IMR-90 (cell line): ENCODE measurements at regions not wholly inside any gene's neighbourhood (a gene's known extent, or its start where the extent isn't known, plus 50 kb on each side); places are given as distances from the start of the nearest gene placed in this dataset.

Experiments used
- ATAC-seq: fragments of 200-7000 bp; cut with Tn5 transposase; 2 replicates; pipeline ENCODE4 v1.9.1; 2020; ENCODE audit warnings: low read depth, mild to moderate bottlenecking, moderate library complexity
- BruUV-seq: library from RNA; stranded (reverse); fragments of 400-500 nt; replicated peaks from 2 replicates; lab custom pipeline; 2021; lab: Mats Ljungman, UMichigan
- CTCF ChIA-PET: fragments of 300-600 bp; formaldehyde crosslinking; extraction: SDS; loops from one replicate; lab custom pipeline; 2021; ENCODE audit warnings: antibody characterized with exemption; lab: Yijun Ruan, JAX
- POLR2A ChIA-PET: fragments of 300-600 bp; sonication (Branson Sonifier 250); formaldehyde crosslinking; loops from one replicate; lab custom pipeline; 2022; ENCODE audit warnings: antibody characterized with exemption; ENCODE audit not compliant: unreplicated experiment; lab: Charles Lee
- DNase-seq: peaks from one replicate; pipeline ENCODE4 v3.0.0; 2013
- H2AFZ ChIP-seq: replicated peaks from 2 replicates; pipeline ENCODE3; 2013; ENCODE audit warnings: low read length, mild to moderate bottlenecking; ENCODE audit not compliant: poor library complexity
- H2AK5ac ChIP-seq: 2 replicates; pipeline ENCODE4 v1.6.1; 2013; ENCODE audit warnings: low read depth, low read length, inconsistent platforms
- H2AK9ac ChIP-seq: replicated peaks from 2 replicates; pipeline ENCODE3; 2013; ENCODE audit warnings: mild to moderate bottlenecking, low read depth, low read length, moderate library complexity; ENCODE audit not compliant: poor library complexity
- H2BK120ac ChIP-seq: 2 replicates; pipeline ENCODE4 v1.6.1; 2013; ENCODE audit warnings: low read depth, low read length, inconsistent platforms
- H2BK15ac ChIP-seq: 3 replicates; pipeline ENCODE4 v1.6.1; 2013; ENCODE audit warnings: low read depth, low read length, inconsistent platforms
- H2BK20ac ChIP-seq: 2 replicates; pipeline ENCODE4 v1.6.1; 2013; ENCODE audit warnings: low read depth, mild to moderate bottlenecking, inconsistent platforms, low read length, moderate library complexity
- H2BK5ac ChIP-seq: 2 replicates; pipeline ENCODE4 v1.6.1; 2013; ENCODE audit warnings: mild to moderate bottlenecking, low read depth, low read length, inconsistent platforms; ENCODE audit not compliant: poor library complexity, severe bottlenecking
- H3K14ac ChIP-seq: replicated peaks from 2 replicates; pipeline ENCODE4 v1.6.1; 2013; ENCODE audit warnings: low read depth, low read length, inconsistent platforms
- H3K18ac ChIP-seq: 2 replicates; pipeline ENCODE4 v1.6.1; 2013; ENCODE audit warnings: low read depth, low read length, control low read depth
- H3K23ac ChIP-seq: 2 replicates; pipeline ENCODE4 v1.6.1; 2013; ENCODE audit warnings: low read depth, low read length, inconsistent platforms
- H3K27ac ChIP-seq: 2 replicates; pipeline ENCODE4 v1.5.1; 2013; ENCODE audit warnings: mild to moderate bottlenecking, control low read depth, low read length; ENCODE audit not compliant: insufficient read depth
- H3K27me3 ChIP-seq: 2 replicates; pipeline ENCODE4 v1.6.1; 2013; ENCODE audit warnings: low read length; ENCODE audit not compliant: control insufficient read depth, insufficient read depth
- H3K36me3 ChIP-seq: 2 replicates; pipeline ENCODE4 v1.6.1; 2013; ENCODE audit warnings: low read length, mixed read lengths; ENCODE audit not compliant: control insufficient read depth, insufficient read depth
- H3K4ac ChIP-seq: 2 replicates; pipeline ENCODE4 v1.6.1; 2013; ENCODE audit warnings: low read depth, low read length, inconsistent platforms
- H3K4me1 ChIP-seq: 2 replicates; pipeline ENCODE4 v1.6.1; 2013; ENCODE audit warnings: low read length, mixed read lengths; ENCODE audit not compliant: control insufficient read depth, insufficient read depth
- H3K4me2 ChIP-seq: 2 replicates; pipeline ENCODE4 v1.6.1; 2013; ENCODE audit warnings: low read depth, mild to moderate bottlenecking, control low read depth, low read length, moderate library complexity
- H3K4me3 ChIP-seq: 2 replicates; pipeline ENCODE4 v1.5.1; 2013; ENCODE audit warnings: low read depth, mild to moderate bottlenecking, control low read depth, low read length, moderate library complexity; ENCODE audit not compliant: insufficient read depth
- H3K56ac ChIP-seq: 2 replicates; pipeline ENCODE4 v1.6.1; 2013; ENCODE audit warnings: low read length, inconsistent platforms; ENCODE audit not compliant: insufficient read depth; ENCODE audit errors: extremely low read depth
- H3K79me1 ChIP-seq, 2 experiments: 2 replicates each; pipeline ENCODE4 v1.6.1; 2013; ENCODE audit warnings: low read length in 2 of 2, inconsistent platforms in 1 of 2, low read depth in 1 of 2
- H3K9ac ChIP-seq: 2 replicates; pipeline ENCODE4 v1.6.1; 2013; ENCODE audit warnings: low read depth, low read length, control low read depth
- H3K9me1 ChIP-seq: 2 replicates; pipeline ENCODE4 v1.6.1; 2013; ENCODE audit warnings: low read length, inconsistent platforms; ENCODE audit not compliant: insufficient read depth
- H3K9me3 ChIP-seq: 2 replicates; pipeline ENCODE4 v1.6.1; 2013; ENCODE audit warnings: low read length; ENCODE audit not compliant: control insufficient read depth, insufficient read depth
- H4K20me1 ChIP-seq: 2 replicates; pipeline ENCODE4 v1.6.1; 2013; ENCODE audit warnings: low read length, inconsistent platforms; ENCODE audit not compliant: insufficient read depth
- H4K5ac ChIP-seq: 2 replicates; pipeline ENCODE4 v1.6.1; 2013; ENCODE audit warnings: mild to moderate bottlenecking, low read depth, low read length, control low read depth
- H4K8ac ChIP-seq, 2 experiments: 2 replicates each; pipeline ENCODE4 v1.6.1; 2013; ENCODE audit warnings: low read depth in 2 of 2, low read length in 2 of 2, control low read depth in 1 of 2, inconsistent platforms in 1 of 2
- H4K91ac ChIP-seq: 2 replicates; pipeline ENCODE4 v1.6.1; 2013; ENCODE audit warnings: low read depth, low read length, inconsistent platforms; ENCODE audit not compliant: insufficient read depth
- FOS ChIP-seq: fragments of 150-350 bp; IDR thresholded peaks from 2 replicates; pipeline ENCODE4 v1.6.1; 2016; ENCODE audit warnings: low read depth, low read length
- NFE2L2 ChIP-seq: fragments of 150-350 bp; IDR thresholded peaks from 2 replicates; pipeline ENCODE4 v1.6.1; 2016; ENCODE audit warnings: low read depth, mild to moderate bottlenecking, low read length
- RAD21 ChIP-seq: IDR thresholded peaks from 2 replicates; pipeline ENCODE4 v1.6.1; 2012; ENCODE audit warnings: low read length, improper control_type of control experiment
- RCOR1 ChIP-seq: IDR thresholded peaks from 2 replicates; pipeline ENCODE4 v1.6.1; 2012; ENCODE audit warnings: mild to moderate bottlenecking, low read length, improper control_type of control experiment; ENCODE audit not compliant: insufficient replicate concordance
- SMC3 ChIP-seq: fragments of 150-350 bp; IDR thresholded peaks from 2 replicates; pipeline ENCODE4 v1.6.1; 2016; ENCODE audit warnings: low read depth, mild to moderate bottlenecking, antibody characterized with exemption, low read length, moderate library complexity
- WGBS, 2 experiments: methylation state at CpG; one replicate each; pipeline versions ENCODE4 v1.1.5 to v1.1.7; 2013; ENCODE audit warnings: missing lambda C conversion rate in 2 of 2; ENCODE audit not compliant: insufficient read length in 1 of 2; ENCODE audit errors: extremely low coverage in 2 of 2; 5-methylcytosine and 5-hydroxymethylcytosine counted together
- dilution Hi-C: fragments of 300-500 bp; cut with HindIII; formaldehyde crosslinking; loops from one replicate; pipeline ENCODE4 v1.14.3; 2018; ENCODE audit warnings: low sequenced_read_pairs; ENCODE audit not compliant: unreplicated experiment
- in situ Hi-C: fragments of 300-500 bp; cut with MboI; formaldehyde crosslinking; loops from 3 replicates; pipeline ENCODE4 v1.14.3; 2019; ENCODE audit warnings: low sequenced_read_pairs, inconsistent platforms, mixed read lengths
- intact Hi-C: fragments of 100-400 bp; cut with micrococcal nuclease; formaldehyde crosslinking; loops from 2 replicates; pipeline ENCODE4 v1.10.0; 2022

GRCh38 chr2:81334046-81334445 lies 1029.5 kb upstream of the LRRTM1 start:
- intact Hi-C loops: no loop called here
- TF ChIP-seq NFE2L2 (no peak), RAD21 (no peak), RCOR1 (no peak), SMC3 (no peak), FOS (no peak)
- no peak overlapping the region for H2AFZ ChIP-seq

More at GRCh38 chr2:81334046-81334445, 1029.5 kb upstream of the LRRTM1 start:
- Histone ChIP-seq H2AK5ac (no peak overlapping the region), H3K4ac (no peak overlapping the region), H3K36me3 (no peaks in the 10 kb centered on the region), H2BK120ac (no peak overlapping the region), H3K4me1 (no peaks in the 10 kb centered on the region), H3K4me2 (no peak overlapping the region), H3K27me3 (no peaks in the 10 kb centered on the region), H2BK20ac (no peak overlapping the region), H4K91ac (no peak overlapping the region), H2AK9ac (no peak overlapping the region), H3K27ac (no peak overlapping the region), H4K20me1 (no peaks in the 10 kb centered on the region), H3K79me1 (no peaks in the 10 kb centered on the region), H3K9ac (no peak overlapping the region), H4K5ac (no peak overlapping the region), H3K23ac (no peak overlapping the region), H3K14ac (no peak overlapping the region), H3K18ac (no peak overlapping the region), H3K9me1 (no peaks in the 10 kb centered on the region), H3K9me3 (no peaks in the 10 kb centered on the region), H2BK15ac (no peak overlapping the region), H3K4me3 (no peak overlapping the region), H4K8ac (no peak overlapping the region), H3K56ac (no peak overlapping the region), H2BK5ac (no peak overlapping the region)
- dilution Hi-C loops: no loop called here
- DNase-seq (no peak), ATAC-seq (no peak)
- no TSS peak for BruUV-seq
- WGBS, 2 experiments: no CpG with 5 or more reads among the region's 2 CpGs
- ChIA-PET CTCF (no interaction called here), POLR2A (no interaction called here)
- in situ Hi-C loops: no loop called here
